Loucy (cell line): ENCODE measurements at regions not wholly inside any gene's neighbourhood (a gene's known extent, or its start where the extent isn't known, plus 50 kb on each side); places are given as distances from the start of the nearest gene placed in this dataset.

Experiments used
- H2AFZ ChIP-seq: fragments of 200-600 bp; sonication (generic); 2 replicates; pipeline ENCODE4 v1.6.0; 2016; ENCODE audit warnings: antibody characterized with exemption, mild to moderate bottlenecking, low read length, moderate library complexity
- H3F3A ChIP-seq: fragments of 200-600 bp; 2 replicates; pipeline ENCODE4 v1.6.0; 2016; ENCODE audit warnings: antibody characterized with exemption, low read depth, mild to moderate bottlenecking
- H3K27me3 ChIP-seq: fragments of 200-600 bp; sonication (generic); 2 replicates; pipeline ENCODE4 v1.6.1; 2014; ENCODE audit warnings: low read length, mild to moderate bottlenecking; ENCODE audit not compliant: insufficient read depth, poor library complexity, severe bottlenecking
- H3K36me3 ChIP-seq: fragments of 200-600 bp; sonication (generic); 2 replicates; pipeline ENCODE4 v1.6.1; 2016; ENCODE audit warnings: low read length; ENCODE audit not compliant: insufficient read depth
- H3K4me1 ChIP-seq: fragments of 200-600 bp; sonication (generic); 2 replicates; pipeline ENCODE4 v1.5.1; 2014; ENCODE audit warnings: low read length, mild to moderate bottlenecking; ENCODE audit not compliant: insufficient read depth, poor library complexity, severe bottlenecking
- H3K4me2 ChIP-seq: fragments of 200-600 bp; sonication (generic); 2 replicates; pipeline ENCODE4 v1.6.0; 2014; ENCODE audit warnings: antibody characterized with exemption, low read length, low read depth, mild to moderate bottlenecking; ENCODE audit not compliant: poor library complexity, severe bottlenecking
- H3K4me3 ChIP-seq: fragments of 200-600 bp; sonication (generic); 2 replicates; pipeline ENCODE4 v1.5.1; 2014; ENCODE audit warnings: low read length, mild to moderate bottlenecking, mixed read lengths; ENCODE audit not compliant: poor library complexity, severe bottlenecking
- H3K79me2 ChIP-seq: fragments of 200-600 bp; sonication (generic); 2 replicates; pipeline ENCODE4 v1.6.1; 2014; ENCODE audit warnings: low read length; ENCODE audit not compliant: insufficient read depth
- H3K9ac ChIP-seq: fragments of 200-600 bp; sonication (generic); 2 replicates; pipeline ENCODE4 v1.6.0; 2014; ENCODE audit warnings: mild to moderate bottlenecking, low read depth, low read length, moderate library complexity; ENCODE audit not compliant: poor library complexity, severe bottlenecking
- H3K9me2 ChIP-seq: fragments of 200-600 bp; sonication (generic); replicated peaks from 2 replicates; pipeline ENCODE4 v1.6.1; 2016; ENCODE audit warnings: low read depth, low read length, mixed read lengths
- H3K9me3 ChIP-seq: fragments of 200-600 bp; sonication (generic); 2 replicates; pipeline ENCODE4 v1.6.1; 2014; ENCODE audit warnings: mild to moderate bottlenecking, antibody characterized with exemption, low read length, low read depth; ENCODE audit not compliant: insufficient read depth
- H4K20me1 ChIP-seq: fragments of 200-600 bp; sonication (generic); 2 replicates; pipeline ENCODE4 v1.6.0; 2014; ENCODE audit warnings: antibody characterized with exemption, low read length, mild to moderate bottlenecking; ENCODE audit not compliant: insufficient read depth, poor library complexity, severe bottlenecking
- EZH2phosphoT487 ChIP-seq: fragments of 200-600 bp; IDR thresholded peaks from 2 replicates; pipeline ENCODE4 v1.6.1; 2018; ENCODE audit warnings: antibody characterized with exemption, mild to moderate bottlenecking, moderate library complexity, borderline replicate concordance
- TF ChIP-seq, protein P1 (sequence below): fragments of 200-600 bp; sonication (generic); conservative IDR thresholded peaks from 2 replicates; pipeline ENCODE4 v1.5.1; 2014; ENCODE audit warnings: mild to moderate bottlenecking, antibody characterized with exemption, low read length

GRCh38 chr3:107441617-107442016 is 64.4 kb downstream of the CCDC54 start:
- H3K27me3 ChIP-seq, result no peaks in the 10 kb centered on the region
- no peak for TF ChIP-seq EZH2phosphoT487
- TF ChIP-seq, protein P1, sequence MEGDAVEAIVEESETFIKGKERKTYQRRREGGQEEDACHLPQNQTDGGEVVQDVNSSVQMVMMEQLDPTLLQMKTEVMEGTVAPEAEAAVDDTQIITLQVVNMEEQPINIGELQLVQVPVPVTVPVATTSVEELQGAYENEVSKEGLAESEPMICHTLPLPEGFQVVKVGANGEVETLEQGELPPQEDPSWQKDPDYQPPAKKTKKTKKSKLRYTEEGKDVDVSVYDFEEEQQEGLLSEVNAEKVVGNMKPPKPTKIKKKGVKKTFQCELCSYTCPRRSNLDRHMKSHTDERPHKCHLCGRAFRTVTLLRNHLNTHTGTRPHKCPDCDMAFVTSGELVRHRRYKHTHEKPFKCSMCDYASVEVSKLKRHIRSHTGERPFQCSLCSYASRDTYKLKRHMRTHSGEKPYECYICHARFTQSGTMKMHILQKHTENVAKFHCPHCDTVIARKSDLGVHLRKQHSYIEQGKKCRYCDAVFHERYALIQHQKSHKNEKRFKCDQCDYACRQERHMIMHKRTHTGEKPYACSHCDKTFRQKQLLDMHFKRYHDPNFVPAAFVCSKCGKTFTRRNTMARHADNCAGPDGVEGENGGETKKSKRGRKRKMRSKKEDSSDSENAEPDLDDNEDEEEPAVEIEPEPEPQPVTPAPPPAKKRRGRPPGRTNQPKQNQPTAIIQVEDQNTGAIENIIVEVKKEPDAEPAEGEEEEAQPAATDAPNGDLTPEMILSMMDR, result no peak
- H3K9me2 ChIP-seq, result no peaks in the 10 kb centered on the region
- no peak overlapping the region for H2AFZ ChIP-seq
- H3K4me3 ChIP-seq, result no peak overlapping the region
- peaks cover 21% of the 10 kb centered on the region for H3K4me1 ChIP-seq
- H3F3A ChIP-seq, result no peaks in the 10 kb centered on the region
- no peaks in the 10 kb centered on the region for H3K9me3 ChIP-seq
- H4K20me1 ChIP-seq, result no peaks in the 10 kb centered on the region
- no peak overlapping the region for H3K4me2 ChIP-seq
- H3K9ac ChIP-seq, result no peak overlapping the region
- H3K79me2 ChIP-seq, result no peaks in the 10 kb centered on the region
- H3K36me3 ChIP-seq, result no peaks in the 10 kb centered on the region

- Histone ChIP-seq H3K9me2 (no peaks in the 10 kb centered on the region), H3K79me2 (no peaks in the 10 kb centered on the region), H4K20me1 (no peaks in the 10 kb centered on the region), H3K9me3 (no peaks in the 10 kb centered on the region), H3K27me3 (no peaks in the 10 kb centered on the region), H3K9ac (peak overlapping the region; percentile 9), H3F3A (no peaks in the 10 kb centered on the region), H3K4me2 (peak overlapping the region; percentile 46), H2AFZ (no peak overlapping the region), H3K36me3 (no peaks in the 10 kb centered on the region), H3K4me3 (peak overlapping the region; percentile 12), H3K4me1 (peaks cover 21% of the 10 kb centered on the region)
- TF ChIP-seq, protein P1, result no peak
- TF ChIP-seq EZH2phosphoT487, result no peak
These were observed 66.2 kb downstream of the CCDC54 start for GRCh38 chr3:107443461-107443860.

DNA sequence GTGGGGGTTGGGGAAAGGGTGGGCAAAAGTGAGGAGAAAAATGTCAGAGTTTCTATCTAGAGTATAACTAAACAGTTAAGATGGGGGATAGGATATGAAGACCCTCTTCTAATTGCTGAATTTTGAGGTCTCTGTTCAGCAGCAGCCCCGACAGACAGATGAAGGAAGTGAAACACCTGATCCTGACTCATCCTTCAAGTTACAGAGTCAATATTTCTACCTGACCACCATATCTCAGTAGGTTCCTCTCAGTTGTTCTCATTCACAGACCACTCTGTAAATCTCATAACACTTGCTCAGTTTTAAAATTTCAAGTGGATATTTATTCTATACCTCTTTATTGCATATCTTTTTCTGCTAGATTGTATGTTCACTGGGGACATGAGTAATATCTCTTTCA is 69.5 kb downstream of the CCDC54 start:
- Histone ChIP-seq H4K20me1 (no peaks in the 10 kb centered on the region), H3K27me3 (no peaks in the 10 kb centered on the region), H3K36me3 (no peaks in the 10 kb centered on the region), H2AFZ (no peak overlapping the region), H3K9me3 (no peaks in the 10 kb centered on the region), H3F3A (no peaks in the 10 kb centered on the region), H3K9ac (no peak overlapping the region), H3K79me2 (no peaks in the 10 kb centered on the region), H3K4me3 (no peak overlapping the region), H3K9me2 (no peaks in the 10 kb centered on the region), H3K4me2 (no peak overlapping the region), H3K4me1 (peaks cover 21% of the 10 kb centered on the region)
- TF ChIP-seq, protein P1, result no peak
- TF ChIP-seq EZH2phosphoT487, result no peak
